Femur (tissue), 1 donor: ENCODE measurements at regions not wholly inside any gene's neighbourhood (a gene's known extent, or its start where the extent isn't known, plus 50 kb on each side); places are given as distances from the start of the nearest gene placed in this dataset.

Experiments used
- DNase-seq: peaks from one replicate; pipeline ENCODE4 v3.0.0-alpha.2; 2017

DNA sequence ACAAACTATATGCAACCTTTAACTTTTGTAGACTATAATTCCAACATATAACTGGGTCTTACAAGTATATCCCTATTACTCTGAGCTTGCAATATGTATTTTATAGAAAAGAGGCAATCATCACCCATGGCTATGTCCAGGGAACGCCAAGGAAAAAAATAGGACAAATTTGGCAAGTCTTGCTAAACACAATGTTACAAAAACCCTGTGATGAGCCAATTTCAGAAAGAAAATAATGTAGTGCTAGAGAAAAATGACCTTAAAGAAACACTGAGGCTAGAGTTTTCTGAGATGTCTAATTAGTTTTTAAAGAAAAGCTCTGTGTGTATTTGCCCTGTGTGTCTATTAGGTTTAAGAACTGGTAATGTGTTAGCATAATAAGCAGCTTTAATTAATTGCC lies 68.0 kb upstream of the FREM2 start:
- DNase-seq: no peak

DNA sequence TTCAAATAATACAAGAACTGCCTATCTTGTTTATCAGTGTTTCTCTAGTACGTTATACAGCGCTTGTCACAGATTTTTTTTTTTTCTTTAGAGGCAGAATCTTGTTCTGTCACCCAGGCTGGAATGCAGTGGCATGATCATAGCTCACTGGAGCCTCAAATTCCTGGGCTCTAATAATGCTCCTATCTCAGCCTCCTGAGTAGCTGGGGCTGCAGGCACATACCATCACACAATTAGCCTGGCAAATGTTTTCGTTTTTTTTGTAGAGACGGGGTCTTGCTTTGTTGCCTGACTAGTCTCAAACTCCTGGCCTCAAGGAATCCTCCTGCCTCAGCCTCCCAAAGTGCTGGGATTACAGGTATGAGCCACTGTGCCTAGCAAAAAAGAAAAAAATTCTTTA lies 66.0 kb upstream of the FREM2 start:
- DNase-seq: no peak

DNA sequence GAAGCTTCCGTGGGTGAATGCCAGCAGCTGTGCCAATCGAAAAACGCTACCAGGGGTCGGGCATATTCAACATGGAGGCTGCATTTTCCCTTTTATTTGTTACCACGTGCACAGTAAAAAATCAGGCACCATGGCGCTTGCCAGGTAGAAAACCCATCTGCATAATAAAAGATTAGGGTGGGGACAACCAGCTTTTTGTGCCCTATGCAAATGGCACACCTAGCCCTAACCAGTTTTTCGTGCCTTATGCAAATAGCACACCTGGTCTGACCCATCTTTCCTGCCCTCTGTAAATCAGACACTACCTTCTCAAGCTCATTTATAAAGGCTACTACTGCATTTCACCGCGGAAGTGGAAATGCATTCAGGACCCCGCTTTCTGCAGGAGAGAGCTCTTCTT lies 62.1 kb upstream of the FREM2 start:
- DNase-seq: no peak

DNA sequence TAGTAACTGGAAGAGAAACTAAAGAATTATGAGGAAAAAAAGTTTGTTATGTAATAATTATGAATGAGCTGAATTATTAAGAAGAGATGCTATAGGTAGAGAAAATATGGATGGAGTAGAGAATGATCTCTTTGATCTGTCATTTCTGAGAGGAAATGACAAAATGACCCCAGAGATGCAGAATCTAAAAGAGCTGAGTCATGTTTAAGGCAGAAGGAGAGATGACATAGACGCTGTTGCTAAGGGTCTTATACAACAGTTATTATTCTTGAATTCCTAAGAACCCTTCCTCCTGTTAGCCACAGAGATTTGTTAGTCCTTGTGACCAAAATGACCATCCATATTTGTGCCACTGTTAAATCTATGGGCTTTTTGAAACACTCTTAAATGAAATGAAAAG lies 58.3 kb upstream of the FREM2 start:
- DNase-seq: no peak

DNA sequence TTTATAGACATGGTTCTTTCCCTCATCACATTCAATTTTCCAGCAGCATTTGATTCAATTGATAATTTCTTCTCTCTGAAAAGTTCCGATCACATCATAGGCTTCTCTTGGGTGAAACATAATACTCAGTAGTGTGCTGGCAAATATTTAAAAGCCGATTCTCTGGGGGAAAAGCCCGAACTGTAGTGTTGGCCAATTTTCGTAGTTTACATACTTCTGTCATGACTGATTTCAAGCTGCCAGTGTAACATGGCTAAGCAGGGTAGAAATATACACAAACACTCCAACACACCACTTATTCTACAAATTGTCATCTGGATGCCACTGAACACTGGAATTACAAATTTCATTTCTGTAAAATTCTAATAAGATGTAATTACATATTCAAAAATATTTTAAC lies 56.1 kb upstream of the FREM2 start:
- DNase-seq: no peak

DNA sequence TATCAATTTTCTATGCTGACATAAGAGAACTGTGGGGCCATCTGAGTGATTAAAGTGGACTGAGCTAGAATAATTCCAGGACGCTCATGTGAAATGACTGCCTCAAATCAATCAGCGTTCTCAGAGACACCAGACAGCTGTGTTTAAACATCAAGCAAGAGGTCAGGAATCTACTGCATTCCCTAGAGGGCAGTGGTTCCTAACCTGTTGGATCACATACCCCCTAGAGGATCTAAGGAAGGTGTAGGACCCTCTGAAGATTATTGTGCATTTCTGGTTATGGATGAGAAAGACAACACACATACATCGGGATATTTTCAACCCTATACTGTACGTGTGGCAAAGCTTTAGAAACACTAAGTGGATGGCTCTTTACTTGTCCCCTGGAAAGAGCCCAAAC lies 51.8 kb upstream of the FREM2 start:
- no peak for DNase-seq

DNA sequence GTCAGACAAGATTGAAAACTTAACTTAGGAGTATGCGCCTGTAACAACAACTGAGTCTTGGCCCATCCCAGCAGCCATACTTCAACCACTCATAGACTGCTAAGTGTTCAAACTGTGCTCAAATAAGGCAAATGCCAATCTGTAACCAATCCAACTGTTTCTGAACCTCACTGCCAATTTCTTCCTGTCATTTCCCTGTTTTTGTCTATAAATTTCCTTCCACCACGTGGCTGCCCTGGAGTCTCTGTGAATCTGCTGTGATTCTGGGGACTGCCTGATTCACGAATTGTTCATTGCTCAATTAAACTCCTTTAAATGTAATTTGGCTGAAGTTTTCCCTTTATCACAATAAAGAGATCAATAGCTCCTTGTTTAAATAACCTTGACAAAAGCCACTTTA lies 50.8 kb upstream of the FREM2 start:
- DNase-seq: no peak

DNA sequence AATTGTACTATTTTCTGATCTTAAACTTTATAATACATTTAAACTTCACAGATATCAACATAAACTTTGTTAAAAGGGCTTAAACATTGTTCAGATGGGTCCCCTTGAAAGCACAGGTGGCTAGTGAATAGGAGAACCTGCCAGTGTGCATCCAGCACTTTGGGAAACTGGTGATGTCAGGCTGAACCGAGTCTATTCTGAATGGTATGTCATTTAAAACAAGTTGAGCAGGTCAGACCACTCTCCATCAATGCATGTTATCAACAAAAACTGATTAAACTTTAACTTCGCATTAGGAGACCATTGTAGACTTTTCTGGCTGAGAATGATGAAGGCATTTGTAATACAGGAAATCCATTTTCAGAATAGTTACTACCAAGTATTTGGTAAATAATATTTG lies 50.1 kb upstream of the FREM2 start:
- DNase-seq: no peak
